SK-N-SH (cell line): ENCODE measurements at regions not wholly inside any gene's neighbourhood (a gene's known extent, or its start where the extent isn't known, plus 50 kb on each side); places are given as distances from the start of the nearest gene placed in this dataset.

Source experiments
- CTCF ChIP-seq: fragments of 200-600 bp; sonication (generic); IDR thresholded peaks from 2 replicates; pipeline ENCODE4 v1.6.1; 2017; ENCODE audit warnings: antibody characterized with exemption, mild to moderate bottlenecking, moderate library complexity
- PBX3 ChIP-seq: IDR thresholded peaks from 2 replicates; pipeline ENCODE4; 2012

DNA sequence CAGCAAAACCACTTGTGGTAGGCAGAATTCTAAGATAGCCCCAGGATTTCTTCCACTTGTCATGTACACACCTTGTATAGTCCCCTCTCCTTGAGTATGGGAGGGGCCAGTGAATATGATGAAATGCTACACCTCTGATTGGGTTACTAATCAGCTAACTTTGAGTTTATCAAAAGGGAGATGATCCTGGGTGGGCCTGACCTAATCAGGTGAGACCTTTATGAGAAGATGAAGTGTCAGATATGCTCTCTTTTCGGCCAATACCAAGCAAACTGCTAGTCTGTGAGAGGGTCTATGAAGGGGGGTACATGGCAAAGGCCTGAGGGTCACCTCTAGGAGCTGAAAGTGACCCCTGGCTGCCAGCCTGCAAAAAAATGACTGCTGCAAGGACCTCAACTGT is 154.3 kb upstream of the CRY1 start:
- TF ChIP-seq PBX3 (no peak), CTCF (no peak)
